ENCODE measurements at regions not wholly inside any gene's neighbourhood (a gene's known extent, or its start where the extent isn't known, plus 50 kb on each side); places are given as distances from the start of the nearest gene placed in this dataset.

DNA sequence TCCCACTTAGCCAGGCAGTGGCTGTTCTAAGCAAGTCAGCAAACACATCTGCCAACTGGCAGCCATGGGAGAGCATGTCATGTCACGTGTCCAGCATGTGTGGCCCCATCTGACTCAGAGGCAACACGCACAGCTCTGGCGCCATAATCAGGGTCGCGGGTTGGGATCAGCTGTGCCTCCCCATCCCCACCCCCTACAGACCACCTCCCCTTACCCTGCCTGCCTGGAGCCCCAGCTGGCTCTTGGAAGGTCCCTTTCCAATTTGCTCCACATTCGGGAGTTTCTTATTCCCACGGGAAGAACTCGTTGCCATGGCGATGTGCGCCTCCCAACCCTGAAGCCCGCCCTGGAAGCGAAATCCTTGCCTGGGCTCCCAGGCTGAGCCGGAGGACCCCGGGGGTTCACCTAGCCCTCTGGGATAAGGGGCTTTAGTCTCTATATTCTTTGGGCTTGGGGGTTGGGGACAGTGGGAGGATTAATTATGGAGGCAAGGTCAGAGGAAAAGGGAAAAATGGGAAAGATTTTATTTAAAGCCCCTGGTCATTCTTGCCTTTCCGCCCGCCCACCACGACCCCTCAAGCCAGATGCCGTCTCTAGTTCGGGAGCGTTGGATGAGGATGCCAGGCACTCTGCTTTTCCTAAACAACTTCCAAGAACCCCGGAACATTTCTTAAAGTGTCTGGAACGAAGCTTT, 283.7 kb downstream of the ZEB1 start:
- TF ChIP-seq, protein P1, sequence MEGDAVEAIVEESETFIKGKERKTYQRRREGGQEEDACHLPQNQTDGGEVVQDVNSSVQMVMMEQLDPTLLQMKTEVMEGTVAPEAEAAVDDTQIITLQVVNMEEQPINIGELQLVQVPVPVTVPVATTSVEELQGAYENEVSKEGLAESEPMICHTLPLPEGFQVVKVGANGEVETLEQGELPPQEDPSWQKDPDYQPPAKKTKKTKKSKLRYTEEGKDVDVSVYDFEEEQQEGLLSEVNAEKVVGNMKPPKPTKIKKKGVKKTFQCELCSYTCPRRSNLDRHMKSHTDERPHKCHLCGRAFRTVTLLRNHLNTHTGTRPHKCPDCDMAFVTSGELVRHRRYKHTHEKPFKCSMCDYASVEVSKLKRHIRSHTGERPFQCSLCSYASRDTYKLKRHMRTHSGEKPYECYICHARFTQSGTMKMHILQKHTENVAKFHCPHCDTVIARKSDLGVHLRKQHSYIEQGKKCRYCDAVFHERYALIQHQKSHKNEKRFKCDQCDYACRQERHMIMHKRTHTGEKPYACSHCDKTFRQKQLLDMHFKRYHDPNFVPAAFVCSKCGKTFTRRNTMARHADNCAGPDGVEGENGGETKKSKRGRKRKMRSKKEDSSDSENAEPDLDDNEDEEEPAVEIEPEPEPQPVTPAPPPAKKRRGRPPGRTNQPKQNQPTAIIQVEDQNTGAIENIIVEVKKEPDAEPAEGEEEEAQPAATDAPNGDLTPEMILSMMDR (IDR thresholded peaks at IDR 0.05) = no peak
- no peak overlapping the region; the same call in 1 of the 2 replicates for H3K27ac ChIP-seq

DNA sequence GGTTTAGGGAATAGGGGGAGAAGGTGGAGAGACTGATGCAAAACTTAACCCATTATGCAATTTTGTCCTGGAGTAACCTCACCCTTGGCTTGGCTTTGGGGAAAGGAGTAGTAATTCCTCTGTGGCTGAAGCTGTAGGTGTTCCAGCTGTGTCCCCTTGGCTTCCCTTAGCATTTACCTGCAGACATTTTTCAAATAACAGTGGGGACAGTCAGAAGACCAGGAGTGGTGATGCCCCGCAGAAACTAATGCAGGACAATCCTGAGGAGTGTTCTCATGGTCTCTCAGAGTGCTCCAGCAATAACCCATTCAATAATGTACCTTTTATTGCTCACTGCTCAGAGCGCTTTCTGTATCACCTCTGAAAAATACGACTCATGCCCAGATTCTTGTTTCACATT, 282.1 kb downstream of the ZEB1 start:
- no peak overlapping the region for H3K27ac ChIP-seq
- TF ChIP-seq ZFX (IDR thresholded peaks at IDR 0.05; ENCODE audit: borderline replicate concordance) = no peak
- TF ChIP-seq, protein P1 (IDR thresholded peaks at IDR 0.05) = no peak

DNA sequence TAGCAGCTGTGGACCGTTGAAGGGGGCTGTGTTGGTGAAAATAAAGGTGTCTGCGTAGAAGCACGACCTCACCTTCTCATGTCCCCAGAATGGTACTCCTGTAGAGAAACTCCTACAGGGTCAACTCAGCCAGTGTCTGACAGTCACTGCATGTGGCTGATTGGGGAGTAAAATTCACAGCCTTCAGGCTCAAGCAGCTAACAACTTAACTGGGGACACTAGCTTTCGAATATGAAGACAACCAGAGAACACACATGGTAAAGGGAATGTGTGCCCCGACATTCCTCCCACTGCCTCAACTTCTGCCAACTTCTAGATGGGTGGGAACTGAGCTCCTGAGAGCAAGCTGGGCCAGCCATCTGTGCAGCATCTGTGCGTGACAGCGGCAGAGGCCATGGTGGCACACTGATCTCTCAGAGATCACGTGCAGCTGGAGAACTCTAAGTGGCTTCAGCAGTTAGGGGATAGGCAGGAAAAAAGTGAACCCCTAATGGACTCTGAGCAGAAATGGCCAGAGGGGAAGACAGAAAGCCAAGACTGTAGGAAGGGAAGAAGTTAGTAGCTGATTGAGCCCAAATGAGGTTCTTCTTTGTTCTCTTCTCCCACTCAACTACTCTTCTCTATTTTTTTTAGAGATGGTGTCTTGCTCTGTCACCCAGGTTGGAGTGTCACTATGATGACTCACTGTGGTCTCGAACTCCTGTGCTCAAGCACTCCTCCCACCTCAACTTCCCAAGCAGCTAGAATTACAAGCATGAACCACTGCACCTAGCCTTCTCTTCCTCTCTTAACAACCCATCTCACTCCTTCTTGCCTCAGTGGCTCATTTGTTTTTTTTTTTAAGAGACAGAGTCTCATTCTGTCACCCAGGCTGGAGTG, 280.8 kb downstream of the ZEB1 start:
- H3K27ac ChIP-seq = no peak overlapping the region

DNA sequence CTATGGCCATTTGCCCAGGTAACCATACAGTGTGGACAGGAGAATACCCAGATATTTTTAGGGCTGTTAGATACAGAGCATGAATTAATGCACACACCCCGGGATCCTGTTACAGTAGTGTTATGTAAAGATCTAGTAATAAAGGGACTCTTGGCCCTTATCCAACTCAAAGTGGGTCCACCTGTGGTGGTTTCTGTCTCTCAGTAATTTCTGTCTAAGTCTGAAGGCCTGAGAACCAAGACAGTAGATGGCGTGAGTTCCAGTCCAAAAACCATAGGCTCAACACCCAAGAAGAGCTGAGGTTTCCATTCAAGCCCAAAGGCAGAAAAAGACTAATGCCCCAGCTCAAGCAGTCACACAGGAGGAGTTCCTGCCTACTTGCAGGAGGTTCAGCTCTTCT, 277.7 kb downstream of the ZEB1 start:
- no peak overlapping the region for H3K27ac ChIP-seq
- TF ChIP-seq, protein P1 (IDR thresholded peaks at IDR 0.05) = no peak
- TF ChIP-seq ZFX (IDR thresholded peaks at IDR 0.05; ENCODE audit: borderline replicate concordance) = no peak

More for the DNA sequence above, 280.8 kb downstream of the ZEB1 start:
- TF ChIP-seq, protein P1 (IDR thresholded peaks at IDR 0.05) = no peak
- no peak for TF ChIP-seq ZFX (IDR thresholded peaks at IDR 0.05; ENCODE audit: borderline replicate concordance)

DNA sequence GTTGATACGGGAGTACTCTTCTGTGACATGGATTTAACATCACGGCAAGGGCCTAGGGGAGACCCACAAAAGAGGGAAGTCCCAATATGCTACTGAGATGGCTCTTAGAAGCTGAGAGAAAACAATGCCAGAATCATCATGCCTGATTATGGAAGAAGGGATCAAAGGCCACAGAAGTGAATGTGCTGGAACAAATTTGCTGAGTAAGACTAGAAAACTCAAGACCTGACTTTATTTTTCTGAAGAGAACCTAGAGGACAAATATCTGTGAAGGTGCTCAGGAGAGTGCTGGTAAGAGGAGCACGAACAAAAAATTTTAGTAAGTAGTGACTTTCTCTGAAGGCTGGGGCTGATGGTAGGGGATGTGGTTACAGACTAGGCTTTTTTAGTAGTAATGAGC, 277.0 kb downstream of the ZEB1 start:
- no peak for TF ChIP-seq ZFX (IDR thresholded peaks at IDR 0.05; ENCODE audit: borderline replicate concordance)
- TF ChIP-seq, protein P1 (IDR thresholded peaks at IDR 0.05) = no peak
- H3K27ac ChIP-seq = no peak overlapping the region

DNA sequence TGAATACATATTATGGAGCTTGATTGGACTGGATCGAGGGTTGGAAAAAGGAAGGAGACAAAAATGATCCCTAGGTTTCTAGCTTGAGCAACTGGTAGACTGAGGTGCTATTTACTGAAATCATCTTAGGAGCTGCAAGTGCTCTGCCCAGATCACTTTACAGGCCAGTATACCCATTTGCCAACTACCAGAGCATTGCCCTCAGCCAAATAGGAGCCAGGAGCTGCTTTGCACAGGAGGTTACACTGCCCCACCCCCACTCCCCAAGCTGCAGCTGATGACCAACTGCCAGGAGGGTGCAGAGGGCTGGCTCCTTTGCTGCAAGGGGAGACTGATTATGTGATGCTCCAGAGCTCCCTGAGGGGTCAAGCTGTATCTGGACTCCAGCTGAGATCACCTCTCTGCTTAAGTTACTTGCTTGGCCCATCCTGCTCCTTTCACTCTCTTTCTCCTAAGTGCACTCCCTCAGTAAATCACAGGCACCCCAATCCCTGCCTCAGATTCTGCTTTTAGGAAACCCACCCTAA, 275.4 kb downstream of the ZEB1 start:
- no peak for TF ChIP-seq ZFX (IDR thresholded peaks at IDR 0.05; ENCODE audit: borderline replicate concordance)
- TF ChIP-seq, protein P1 (IDR thresholded peaks at IDR 0.05) = no peak

DNA sequence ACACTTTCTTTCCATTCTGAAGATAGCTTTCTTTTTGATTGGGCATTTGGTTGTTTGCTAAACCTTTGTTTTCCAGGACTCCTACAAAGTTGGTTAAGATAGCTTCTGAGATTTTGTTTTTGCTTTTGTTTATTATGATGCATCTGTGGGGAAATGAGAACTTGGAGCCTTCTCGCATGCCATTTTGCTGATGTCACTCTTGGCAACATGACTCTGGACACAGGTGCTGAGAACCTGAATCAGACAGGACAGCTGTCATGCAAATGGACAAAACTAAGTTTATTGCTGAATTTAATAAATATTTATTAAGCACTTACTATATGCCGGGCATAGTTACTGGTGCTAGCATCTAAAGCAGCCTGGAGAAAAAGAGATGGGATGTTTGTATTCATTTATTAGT, 274.1 kb downstream of the ZEB1 start:
- H3K27ac ChIP-seq = no peak overlapping the region
- TF ChIP-seq, protein P1 (IDR thresholded peaks at IDR 0.05) = no peak
- TF ChIP-seq ZFX (IDR thresholded peaks at IDR 0.05; ENCODE audit: borderline replicate concordance) = no peak

More for the DNA sequence above, 275.4 kb downstream of the ZEB1 start:
- H3K27ac ChIP-seq = no peak overlapping the region
